ENCODE measurements at regions not wholly inside any gene's neighbourhood (a gene's known extent, or its start where the extent isn't known, plus 50 kb on each side); places are given as distances from the start of the nearest gene placed in this dataset.

DNA sequence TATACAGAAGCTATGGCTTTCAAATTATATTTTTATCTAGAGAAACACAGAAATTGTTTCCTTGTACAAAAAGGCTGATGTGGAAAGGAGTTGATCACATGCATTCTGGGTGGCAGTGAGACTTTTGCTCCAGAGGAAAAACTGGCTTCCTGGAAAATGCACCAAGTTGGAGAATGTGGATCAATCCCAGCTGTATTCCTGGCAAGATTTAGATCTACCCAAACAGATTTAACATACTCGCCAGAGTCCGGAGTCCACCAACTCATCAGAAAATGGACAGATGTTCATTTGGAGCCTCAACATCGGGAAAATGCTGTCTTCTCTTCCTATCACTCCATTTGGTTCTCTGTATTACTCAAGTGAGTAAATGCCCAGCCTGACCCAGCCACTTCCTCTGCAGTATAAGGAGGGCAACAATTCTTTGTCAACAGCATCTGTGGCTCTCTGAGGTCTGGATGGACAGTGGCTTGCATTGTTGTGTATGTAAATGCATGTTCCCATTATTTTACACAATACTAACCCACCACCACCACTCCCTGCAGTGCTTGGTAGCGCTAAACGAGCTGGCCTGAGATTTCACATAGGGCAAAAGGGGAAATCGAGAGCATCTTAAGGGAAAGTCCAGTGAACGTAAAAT, 226.2 kb upstream of the IRF2BP2 start:
- TF ChIP-seq, protein P1, sequence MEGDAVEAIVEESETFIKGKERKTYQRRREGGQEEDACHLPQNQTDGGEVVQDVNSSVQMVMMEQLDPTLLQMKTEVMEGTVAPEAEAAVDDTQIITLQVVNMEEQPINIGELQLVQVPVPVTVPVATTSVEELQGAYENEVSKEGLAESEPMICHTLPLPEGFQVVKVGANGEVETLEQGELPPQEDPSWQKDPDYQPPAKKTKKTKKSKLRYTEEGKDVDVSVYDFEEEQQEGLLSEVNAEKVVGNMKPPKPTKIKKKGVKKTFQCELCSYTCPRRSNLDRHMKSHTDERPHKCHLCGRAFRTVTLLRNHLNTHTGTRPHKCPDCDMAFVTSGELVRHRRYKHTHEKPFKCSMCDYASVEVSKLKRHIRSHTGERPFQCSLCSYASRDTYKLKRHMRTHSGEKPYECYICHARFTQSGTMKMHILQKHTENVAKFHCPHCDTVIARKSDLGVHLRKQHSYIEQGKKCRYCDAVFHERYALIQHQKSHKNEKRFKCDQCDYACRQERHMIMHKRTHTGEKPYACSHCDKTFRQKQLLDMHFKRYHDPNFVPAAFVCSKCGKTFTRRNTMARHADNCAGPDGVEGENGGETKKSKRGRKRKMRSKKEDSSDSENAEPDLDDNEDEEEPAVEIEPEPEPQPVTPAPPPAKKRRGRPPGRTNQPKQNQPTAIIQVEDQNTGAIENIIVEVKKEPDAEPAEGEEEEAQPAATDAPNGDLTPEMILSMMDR (IDR thresholded peaks at IDR 0.05) = no peak
- TF ChIP-seq EZH2 (IDR thresholded peaks at IDR 0.05) = no peak

All from neural progenitor cell (in vitro differentiated cells).